PFSK-1 (cell line): ENCODE measurements at regions not wholly inside any gene's neighbourhood (a gene's known extent, or its start where the extent isn't known, plus 50 kb on each side); places are given as distances from the start of the nearest gene placed in this dataset.

Experiments
- REST ChIP-seq, 2 experiments: IDR thresholded peaks; 2 replicates each; pipeline versions ENCODE4 v1.6.1 to v1.8.0; 2011 to 2012; ENCODE audit warnings: low read depth in 2 of 2, low read length in 2 of 2, control low read depth in 1 of 2, inconsistent platforms in 1 of 2, mild to moderate bottlenecking in 1 of 2, moderate library complexity in 1 of 2; ENCODE audit not compliant: insufficient read depth in 1 of 2
- SIN3A ChIP-seq: IDR thresholded peaks from 2 replicates; pipeline ENCODE4 v1.6.1; 2012; ENCODE audit warnings: mild to moderate bottlenecking, low read length, moderate library complexity, borderline replicate concordance; ENCODE audit not compliant: insufficient read depth

- no peak for TF ChIP-seq SIN3A
- TF ChIP-seq REST (IDR thresholded peaks at IDR 0.05; ENCODE audit: insufficient read depth in 1 of 2, low read depth in 2 of 2, low read length in 2 of 2): no peak
Measured at GRCh38 chr20:51276296-51276695, 253.4 kb upstream of the KCNG1 start.
